GM12874 (cell line): ENCODE measurements at regions not wholly inside any gene's neighbourhood (a gene's known extent, or its start where the extent isn't known, plus 50 kb on each side); places are given as distances from the start of the nearest gene placed in this dataset.

Source experiments
- CTCF ChIP-seq: IDR thresholded peaks from 2 replicates; pipeline ENCODE4 v1.5.1; 2011; ENCODE audit warnings: low read depth, mild to moderate bottlenecking, control low read depth, low read length, moderate library complexity; ENCODE audit not compliant: insufficient read depth

GRCh38 chr1:88311907-88312306, 372.2 kb upstream of the PKN2 start:
- no peak for TF ChIP-seq CTCF

GRCh38 chr1:88317396-88317795, 366.7 kb upstream of the PKN2 start:
- TF ChIP-seq CTCF, result no peak

GRCh38 chr1:88318740-88319139, 365.3 kb upstream of the PKN2 start:
- no peak for TF ChIP-seq CTCF

GRCh38 chr1:88320291-88320690, 363.8 kb upstream of the PKN2 start:
- no peak for TF ChIP-seq CTCF

GRCh38 chr1:88321706-88322105, 362.4 kb upstream of the PKN2 start:
- no peak for TF ChIP-seq CTCF

- no peak for TF ChIP-seq CTCF
These were observed 359.2 kb upstream of the PKN2 start for GRCh38 chr1:88324899-88325298.

- TF ChIP-seq CTCF, result no peak
These were observed 356.4 kb upstream of the PKN2 start for GRCh38 chr1:88327391-88328267.
